ENCODE measurements at regions not wholly inside any gene's neighbourhood (a gene's known extent, or its start where the extent isn't known, plus 50 kb on each side); places are given as distances from the start of the nearest gene placed in this dataset.
"Not testable (repeated sequence)": the region's sequence is repeated elsewhere in the genome, so short reads cannot be mapped to it uniquely, and the experiment has no call there.

DNA sequence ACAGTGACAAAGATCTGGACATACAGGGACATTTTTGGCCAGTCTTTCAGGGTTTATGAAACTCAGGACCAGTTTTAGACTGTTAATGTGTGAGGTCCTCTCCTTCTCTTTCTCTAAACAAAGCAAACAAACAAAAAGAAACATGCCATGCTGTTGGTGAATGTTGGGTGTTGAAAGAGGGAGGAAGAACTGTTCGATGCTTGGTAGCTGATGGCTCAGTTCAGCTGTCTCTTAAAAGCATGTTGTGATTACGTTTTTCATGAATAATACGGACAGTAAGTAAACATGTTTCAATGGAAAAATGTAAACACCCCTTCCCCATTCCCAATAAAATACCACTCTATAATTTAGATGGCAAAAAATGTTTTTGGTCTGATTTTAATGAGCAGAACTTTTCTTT, 219.1 kb downstream of the SEC23IP start:
- DNase-seq (ENCODE audit: low read depth) = no peak

DNA sequence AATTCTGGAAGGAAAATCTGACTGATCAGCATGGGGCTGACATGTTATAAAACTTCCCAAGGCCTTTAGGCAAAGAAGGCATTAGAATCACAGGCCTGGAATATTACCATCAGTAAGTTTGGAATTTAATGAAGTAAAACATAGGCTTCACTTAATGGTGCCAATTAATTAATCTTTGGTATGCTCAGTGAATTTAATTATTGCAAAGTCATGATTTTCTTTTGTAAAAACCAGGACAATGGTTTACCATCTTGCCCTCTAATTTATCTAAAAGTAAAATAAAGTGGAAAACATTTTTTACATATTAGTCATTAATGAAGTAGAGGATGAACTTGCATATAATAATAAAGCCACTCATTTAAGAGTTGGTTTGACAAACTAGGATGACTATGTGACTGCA, 220.3 kb downstream of the SEC23IP start:
- DNase-seq (ENCODE audit: low read depth) = no peak

DNA sequence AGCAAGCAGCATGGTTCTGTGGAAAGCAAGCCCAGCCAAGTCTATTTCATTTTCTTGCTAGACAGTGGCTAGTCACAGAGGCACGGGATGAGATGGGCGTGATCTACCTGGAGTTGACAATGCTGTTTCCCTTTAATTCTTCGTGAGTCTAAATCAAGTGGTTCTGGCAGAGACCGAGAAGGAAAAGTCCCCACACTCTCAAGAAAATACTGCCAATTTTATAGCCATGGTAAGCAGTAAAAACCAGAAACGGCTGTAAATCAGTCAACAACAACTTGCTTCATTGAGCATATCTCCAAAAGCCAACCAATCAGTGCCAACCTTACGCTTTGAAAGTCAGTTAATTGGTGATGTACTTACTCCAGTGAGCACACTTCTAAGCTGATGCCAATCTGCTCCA, 223.4 kb downstream of the SEC23IP start:
- no peak for DNase-seq (ENCODE audit: low read depth)

DNA sequence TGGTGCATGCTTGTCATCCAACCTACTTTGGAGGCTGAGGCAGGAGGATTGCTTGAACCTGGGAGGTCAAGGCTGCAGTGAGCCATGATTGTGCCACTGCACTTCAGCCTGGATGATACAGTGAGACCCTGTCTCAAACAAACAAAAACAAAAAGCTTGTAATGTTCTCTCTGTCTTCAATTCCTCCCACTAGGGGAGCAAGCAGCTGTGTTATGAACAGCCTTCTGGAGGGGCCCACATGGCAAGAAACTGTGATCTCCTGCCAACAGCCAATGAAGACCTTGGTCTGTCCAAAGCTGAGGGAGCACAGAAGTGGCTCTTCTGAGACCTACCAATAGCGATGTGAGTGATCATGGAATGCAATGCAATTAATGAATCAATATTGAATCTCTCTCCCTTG, 229.2 kb downstream of the SEC23IP start:
- DNase-seq (ENCODE audit: low read depth) = no peak

DNA sequence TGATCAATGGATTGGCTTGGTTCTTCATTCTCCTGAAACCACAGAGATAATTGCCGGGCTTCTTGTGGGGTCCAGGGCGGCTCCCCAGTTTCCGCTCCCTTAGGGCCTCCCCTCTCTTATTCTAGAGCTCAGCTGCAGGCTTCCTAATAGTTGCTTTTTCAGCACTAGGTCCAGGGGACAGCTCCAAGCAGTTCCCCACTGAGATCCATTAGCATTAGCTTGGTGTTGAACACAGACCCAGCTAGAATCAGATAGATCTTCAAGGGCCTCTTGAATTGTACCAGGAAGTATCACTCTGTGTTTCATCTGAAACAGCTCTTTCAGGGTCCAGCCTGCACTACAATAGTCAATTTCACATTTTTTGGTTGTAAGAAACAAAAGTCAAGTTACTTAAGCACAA, 238.7 kb downstream of the SEC23IP start:
- no peak for DNase-seq (ENCODE audit: low read depth)

DNA sequence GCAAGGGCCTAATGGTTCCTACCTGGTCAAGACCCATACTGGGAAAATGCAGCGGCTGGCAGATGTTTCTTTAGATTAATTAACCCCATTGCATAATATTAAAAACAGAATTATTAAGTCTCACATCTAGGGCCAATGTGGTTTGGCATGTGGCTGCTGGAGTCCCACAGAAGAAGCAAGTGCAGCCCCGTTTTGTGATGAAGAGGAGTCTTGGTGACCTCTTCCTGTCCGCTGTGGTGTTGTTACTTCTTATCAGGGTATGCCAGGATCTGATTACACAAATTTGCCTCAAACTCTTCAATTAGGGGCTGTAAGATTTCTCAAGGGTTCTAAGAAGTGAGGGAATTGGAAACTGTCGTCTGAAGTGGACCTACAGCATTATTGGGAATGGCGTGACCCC, 240.3 kb downstream of the SEC23IP start:
- no peak for DNase-seq (ENCODE audit: low read depth)

DNA sequence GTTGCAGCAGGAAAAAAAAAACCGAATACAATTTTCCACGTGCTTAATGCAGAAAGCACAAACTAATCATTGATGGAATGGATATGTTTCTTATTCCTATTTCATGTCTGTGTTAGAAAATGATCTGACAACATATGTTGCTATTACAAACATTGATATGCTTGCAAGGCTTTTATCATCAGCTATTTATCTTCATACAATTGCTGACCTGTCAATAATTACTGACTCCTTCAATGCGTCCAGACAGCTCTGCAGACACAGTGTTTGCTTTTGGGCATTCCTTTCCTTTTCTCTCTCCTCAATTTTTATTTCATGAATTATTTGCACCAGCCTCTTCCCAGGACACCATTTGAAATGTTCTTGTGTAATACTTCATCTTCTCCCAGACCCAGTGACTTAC, 246.2 kb downstream of the SEC23IP start:
- DNase-seq (ENCODE audit: low read depth) = no peak

DNA sequence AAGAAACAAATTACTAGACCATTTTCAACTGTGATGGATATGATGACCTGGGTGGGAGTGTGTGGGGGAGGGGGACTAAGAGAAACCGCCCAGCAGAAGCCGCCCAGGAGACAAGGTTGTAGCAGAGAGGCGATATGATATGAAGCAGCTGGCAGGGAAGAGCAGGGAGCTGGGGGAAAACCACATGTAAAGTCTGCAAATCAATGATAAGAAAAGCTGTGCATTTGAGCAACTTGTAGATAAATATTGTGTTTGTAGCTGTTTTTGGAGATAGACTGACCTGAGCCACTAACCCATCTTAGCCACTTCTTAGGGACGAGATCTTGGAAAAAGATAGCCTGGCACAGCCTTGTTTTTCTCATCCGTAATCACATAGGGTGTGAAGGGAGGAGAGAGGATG, 252.6 kb downstream of the SEC23IP start:
- DNase-seq (ENCODE audit: low read depth) = no peak

DNA sequence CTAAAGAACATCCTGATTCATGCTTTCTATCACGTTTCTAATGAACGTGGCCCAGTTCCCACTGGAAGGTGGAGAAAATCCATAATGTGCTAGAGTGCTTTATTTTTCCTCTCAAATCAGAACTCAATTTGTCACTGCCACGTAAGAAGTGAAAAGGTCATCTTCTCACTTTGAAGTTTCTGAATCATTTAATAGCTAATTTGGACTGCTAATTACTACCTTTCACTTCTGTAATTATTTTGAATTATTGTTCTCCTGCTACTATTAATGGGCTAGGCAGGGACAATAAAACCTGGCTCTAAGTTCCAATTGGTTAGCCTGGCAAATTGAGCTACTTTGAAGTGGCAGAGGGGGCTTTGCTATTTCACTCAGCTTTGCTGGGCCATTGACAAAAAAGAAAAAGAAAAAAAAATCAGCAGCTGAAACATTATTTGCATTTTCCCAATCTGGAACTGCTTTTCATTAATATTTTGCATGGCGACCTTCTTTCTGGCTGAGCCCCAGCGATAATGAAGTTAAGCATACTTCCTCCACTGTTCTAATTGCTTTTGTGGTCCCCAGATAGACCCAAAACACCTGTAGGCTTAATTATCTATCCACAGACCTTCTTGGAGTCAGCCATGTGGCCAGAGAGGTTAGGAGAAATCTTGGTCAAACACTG, 264.2 kb downstream of the SEC23IP start:
- no peak for DNase-seq (ENCODE audit: low read depth)

DNA sequence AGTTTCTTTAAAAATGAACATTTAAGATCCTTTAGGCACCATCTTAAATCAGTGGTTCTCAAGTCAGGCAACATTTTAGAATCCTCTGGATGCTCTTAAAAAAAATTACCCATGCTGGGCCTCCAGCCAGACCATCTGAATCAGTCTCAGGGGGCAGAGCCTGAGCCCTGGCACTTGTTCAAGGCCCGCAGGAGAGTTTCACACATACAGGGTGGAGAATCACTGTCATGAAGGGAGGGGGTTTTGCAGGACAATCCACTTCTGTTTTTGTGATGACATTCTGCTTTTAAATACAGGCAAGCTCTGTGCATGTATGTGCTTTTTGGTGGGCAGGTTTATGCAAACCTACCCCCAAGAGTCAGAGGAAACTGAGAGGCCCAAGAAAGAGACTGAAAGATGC, 268.6 kb downstream of the SEC23IP start:
- no peak for DNase-seq (ENCODE audit: low read depth)

DNA sequence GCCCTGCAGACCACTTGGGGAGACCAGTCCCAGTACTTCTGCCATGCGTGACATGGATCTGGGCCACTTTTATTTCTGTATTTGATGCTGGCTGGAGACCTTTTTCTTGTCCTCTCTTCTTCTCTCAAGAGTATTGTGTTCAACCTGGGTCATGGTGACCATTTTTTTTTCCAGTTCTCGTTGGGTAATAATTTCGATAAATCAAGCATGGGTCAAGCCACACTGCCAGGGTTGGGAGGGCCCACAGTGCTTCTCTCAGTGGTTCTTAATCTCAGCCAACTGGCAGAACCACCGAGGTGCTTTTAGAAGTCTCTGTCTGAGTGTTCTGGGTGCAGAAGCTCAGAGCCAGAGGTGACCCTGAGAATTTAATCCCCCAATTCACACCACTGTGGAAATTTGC, 269.9 kb downstream of the SEC23IP start:
- no peak for DNase-seq (ENCODE audit: low read depth)

DNA sequence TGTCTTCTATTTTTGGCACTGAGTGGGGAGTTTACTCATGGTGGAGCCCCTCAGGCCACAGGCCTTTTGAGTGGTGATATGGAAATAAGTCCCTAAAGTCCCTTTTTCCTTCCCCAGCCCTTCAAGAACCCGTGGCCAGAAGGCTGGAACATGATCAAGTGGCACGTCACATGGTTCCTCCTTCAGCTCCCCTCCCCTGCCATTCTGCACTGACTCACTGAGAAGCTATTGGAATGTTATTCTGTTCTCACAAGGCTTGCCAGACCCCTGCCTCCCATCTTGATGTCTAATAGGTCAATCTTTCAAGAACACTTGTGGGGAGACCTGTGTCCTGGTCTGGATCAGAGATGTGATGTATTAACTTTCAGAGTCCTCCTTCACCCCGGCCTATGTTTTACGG, 279.8 kb downstream of the SEC23IP start:
- no peak for DNase-seq (ENCODE audit: low read depth)

DNA sequence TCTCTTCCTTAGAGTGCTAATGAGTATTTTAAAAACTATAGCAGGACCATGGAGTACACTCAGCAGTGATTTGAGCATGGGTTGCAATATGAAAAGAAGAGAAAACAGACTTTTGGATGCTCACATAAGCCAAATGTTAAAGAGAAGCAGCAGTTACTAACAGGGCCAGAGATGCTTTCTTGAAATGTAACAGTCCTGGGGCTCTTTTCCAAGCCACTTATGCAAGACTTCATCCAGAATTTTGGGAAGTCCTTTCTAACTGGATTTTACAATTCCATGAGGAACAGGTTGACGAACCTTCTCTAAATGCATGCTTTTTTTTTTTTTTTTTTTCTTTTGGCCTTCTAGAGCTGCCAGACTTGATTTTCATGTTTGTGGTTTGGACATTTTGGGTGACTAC, 282.0 kb downstream of the SEC23IP start:
- no peak for DNase-seq (ENCODE audit: low read depth)

DNA sequence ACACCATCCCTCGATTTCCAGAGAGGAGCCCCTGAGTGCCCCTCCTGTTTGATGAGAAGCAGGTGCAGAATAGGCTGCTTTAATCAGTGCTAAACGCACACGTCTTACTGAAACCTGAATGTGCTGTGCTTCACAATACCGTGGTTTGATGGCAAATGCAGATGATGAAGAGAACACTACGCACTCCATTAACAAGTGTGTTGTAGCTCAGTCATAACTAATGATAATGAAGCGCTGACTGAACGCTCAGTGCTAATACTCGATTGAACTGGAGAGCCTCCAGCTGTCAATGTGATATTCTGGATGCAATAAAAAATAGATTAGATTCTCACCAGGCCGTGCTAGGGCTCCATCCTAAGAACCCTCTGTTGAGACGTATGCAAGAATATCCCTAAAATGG, 279.7 kb upstream of the PLPP4 start:
- no peak for DNase-seq (ENCODE audit: low read depth)

DNA sequence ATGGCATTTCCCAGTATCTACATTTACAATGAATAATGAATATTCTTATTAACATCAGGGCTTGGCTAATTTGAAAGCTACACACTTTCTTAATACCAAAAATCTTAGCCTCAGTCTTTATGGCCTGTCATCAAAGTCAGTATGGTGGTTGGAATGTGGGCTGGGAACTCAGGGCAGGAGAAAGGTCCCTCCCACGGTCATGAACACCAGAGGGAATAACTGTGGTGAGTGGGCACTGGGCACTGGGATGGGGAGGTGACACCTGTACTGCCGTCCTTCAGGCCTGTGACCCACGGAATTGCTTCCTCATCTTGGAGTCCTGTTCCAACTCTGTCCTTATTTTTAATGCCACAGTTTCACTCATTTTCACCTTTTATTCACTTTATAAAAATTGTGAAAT, 276.9 kb upstream of the PLPP4 start:
- no peak for DNase-seq (ENCODE audit: low read depth)

DNA sequence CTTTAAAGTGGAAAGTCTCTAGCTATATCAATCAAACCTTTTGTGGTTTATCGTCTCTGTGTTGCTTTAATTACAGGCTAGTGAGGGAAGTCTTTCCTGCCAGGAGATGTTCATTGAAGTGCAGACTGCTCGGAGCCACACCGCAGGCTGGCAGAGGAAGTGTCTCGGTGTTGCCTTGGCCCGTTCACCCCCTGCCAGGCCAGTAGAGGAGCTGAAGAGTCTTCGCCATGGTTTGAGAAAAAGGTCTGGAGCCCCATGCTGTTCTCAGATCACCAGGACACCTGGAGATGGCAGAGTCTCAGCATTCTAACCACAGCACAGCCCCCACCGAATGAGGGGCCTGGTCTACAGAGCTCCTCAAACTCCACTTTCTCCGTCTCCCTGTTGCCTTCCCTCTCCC, 275.9 kb upstream of the PLPP4 start:
- no peak for DNase-seq (ENCODE audit: low read depth)

DNA sequence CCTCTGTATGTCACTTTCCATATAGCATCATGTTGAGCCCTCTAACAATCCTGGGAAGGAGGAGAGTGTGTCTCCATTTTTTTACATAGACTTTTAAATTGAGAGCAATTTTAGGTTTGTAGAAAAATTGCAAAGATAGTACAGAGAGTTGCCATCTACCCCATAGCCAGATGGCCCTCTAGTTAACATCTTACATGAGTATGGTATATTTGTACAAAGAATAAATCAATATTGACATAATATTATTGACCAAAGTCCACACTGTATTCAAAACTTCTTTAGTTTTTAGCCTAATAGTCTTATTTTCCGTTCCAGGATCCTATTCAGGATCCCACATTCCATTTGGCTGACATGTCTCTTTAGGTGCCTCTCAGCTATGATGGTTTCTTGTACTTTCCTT, 274.6 kb upstream of the PLPP4 start:
- no peak for DNase-seq (ENCODE audit: low read depth)

DNA sequence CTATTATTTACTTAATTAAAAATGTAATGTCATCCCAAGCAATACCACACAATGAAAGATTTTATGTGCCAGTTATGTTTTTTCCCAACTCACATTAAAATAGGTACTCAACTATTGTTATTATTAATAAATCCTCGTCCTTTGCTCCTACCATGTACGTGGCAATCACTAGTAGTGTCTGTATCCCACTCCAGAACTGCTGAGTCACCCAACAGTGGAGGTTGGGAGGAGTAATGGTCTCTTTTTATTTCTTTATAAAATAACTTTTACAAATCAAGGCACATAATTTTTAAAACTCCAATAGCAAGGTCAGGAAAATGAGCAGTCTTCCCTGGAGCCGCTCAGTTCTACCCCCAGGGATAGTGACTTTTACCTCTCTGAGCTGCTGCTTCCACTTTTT, 273.5 kb upstream of the PLPP4 start:
- no peak for DNase-seq (ENCODE audit: low read depth)

DNA sequence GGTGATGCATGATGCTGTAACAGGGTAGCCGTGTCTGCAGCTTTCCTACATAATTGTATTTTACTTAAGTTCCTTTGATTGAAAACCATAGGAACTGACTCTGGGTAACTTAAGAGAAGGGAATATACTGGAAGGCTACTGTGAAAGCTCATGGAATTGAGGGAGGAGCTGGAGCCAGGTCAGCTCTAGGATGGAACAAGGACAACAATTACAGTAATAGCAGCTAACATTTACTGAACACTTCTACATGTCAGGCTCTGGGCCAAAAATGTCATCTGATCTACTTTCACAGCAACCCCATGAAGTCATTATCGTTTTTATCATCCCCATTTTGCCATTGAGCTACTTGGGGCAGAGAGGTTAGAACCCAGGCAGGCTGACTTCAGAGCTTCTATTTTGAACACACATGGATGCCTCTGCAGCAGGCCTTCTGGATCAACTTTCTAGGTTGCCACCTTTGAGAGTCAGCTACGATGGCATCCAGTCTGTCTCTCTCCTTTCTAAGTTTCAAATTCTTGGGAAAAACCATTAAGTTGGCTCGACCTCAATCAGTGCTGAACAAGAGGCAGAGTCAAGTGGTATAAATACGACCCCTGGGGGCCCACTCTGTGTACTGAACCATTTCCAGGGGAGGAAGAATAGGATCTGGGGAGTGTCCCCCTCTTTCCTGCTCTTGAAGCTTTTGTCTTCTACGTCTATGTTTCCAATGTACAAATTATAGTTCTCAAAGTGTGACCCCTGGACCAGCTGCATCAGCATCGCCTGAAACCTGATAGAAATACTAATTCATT, 272.3 kb upstream of the PLPP4 start:
- no peak for DNase-seq (ENCODE audit: low read depth)

DNA sequence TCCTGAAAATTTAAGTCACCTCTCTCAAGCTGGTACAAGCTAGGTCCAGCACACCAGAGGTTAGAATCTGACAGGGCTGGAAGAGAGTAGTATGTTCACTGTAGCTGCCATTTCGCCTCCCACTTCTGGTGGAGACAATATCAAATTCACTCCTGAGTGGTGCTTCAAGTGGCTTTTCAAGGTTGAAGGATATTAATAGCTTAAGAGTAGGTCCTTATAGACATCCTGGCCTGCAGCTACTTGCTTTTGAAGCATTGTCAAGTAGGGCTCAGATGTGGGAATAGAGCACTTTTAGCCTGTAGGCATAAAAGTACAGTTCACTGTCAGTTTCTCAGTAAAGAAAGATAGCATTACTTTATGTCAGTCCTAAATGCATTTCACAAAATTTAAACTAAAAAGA, 270.5 kb upstream of the PLPP4 start:
- no peak for DNase-seq (ENCODE audit: low read depth)

DNA sequence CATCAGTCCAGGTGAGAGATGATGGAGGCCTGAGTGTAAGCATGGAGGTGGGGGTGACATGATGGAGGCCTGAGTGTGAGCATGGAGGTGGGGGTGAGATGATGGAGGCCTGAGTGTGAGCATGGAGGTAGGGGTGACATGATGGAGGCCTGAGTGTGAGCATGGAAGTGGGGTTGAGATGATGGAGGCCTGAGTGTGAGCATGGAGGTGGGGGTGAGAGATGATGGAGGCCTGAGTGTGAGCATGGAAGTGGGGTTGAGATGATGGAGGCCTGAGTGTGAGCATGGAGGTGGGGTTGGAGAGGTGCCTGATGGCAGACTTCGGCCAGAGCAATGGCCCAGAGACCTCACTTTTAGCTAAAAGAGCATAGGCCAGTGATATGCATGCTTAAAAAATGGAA, 269.9 kb upstream of the PLPP4 start:
- not testable (repeated sequence) for DNase-seq (ENCODE audit: low read depth)

DNA sequence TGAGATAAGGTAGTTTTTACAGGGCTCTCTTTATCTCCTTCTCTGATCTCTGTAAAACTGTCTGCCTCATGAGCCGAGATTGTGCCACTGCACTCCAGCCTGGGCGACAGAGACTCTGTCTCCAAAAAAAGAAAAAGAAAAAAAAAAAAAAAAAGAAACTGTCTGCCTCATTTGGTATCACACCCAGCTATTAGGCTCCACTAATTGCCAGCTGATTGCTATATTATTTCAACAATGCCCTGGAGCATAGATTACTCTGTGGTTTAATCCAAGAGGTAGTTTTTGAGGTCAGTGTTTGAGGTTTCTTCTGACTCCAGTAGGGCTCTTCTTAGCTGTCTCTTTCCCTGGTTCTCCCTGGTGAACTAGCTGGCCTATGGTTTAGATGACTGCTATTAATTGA, 268.1 kb upstream of the PLPP4 start:
- no peak for DNase-seq (ENCODE audit: low read depth)

DNA sequence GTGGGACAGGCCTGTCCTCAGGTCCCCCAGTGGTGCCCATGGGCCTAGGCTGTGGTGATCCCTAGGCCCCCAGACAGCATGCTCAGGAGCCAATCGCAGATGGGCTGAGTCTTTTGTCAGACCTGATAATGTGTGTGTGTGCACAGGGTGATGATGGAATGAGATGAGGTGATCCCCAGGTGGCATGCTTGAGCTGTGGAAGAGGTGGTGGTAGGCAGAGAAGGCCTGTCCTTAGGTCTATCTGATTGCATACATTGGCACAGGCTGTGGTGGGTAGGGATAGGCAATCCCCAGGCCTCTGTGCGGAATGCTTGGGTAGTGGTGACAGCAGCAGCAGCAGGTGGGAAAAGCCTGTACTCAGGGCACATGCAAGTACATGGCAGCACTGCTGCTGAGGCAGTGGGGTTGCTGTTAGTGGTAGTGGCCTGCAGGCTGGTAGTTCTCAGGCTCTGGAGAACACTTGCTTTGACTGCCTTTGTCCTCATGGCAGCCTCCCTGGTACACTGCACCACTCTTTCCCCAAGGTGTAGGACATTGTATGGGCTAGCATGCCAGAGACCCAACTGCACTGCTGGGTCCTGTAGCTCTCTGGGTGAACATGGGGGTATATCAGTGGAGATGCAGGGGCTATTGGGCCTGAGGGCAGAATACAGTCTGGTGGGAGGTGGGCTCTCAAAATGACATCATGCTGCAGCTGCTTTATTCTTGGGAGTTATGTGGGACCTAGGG, 260.9 kb upstream of the PLPP4 start:
- DNase-seq (ENCODE audit: low read depth) = no peak
